ENCODE measurements at regions not wholly inside any gene's neighbourhood (a gene's known extent, or its start where the extent isn't known, plus 50 kb on each side); places are given as distances from the start of the nearest gene placed in this dataset.
A peak's percentile ranks its signal among the peaks of the same experiment; 100 is the strongest.
"Not testable (repeated sequence)": the region's sequence is repeated elsewhere in the genome, so short reads cannot be mapped to it uniquely, and the experiment has no call there.

DNA sequence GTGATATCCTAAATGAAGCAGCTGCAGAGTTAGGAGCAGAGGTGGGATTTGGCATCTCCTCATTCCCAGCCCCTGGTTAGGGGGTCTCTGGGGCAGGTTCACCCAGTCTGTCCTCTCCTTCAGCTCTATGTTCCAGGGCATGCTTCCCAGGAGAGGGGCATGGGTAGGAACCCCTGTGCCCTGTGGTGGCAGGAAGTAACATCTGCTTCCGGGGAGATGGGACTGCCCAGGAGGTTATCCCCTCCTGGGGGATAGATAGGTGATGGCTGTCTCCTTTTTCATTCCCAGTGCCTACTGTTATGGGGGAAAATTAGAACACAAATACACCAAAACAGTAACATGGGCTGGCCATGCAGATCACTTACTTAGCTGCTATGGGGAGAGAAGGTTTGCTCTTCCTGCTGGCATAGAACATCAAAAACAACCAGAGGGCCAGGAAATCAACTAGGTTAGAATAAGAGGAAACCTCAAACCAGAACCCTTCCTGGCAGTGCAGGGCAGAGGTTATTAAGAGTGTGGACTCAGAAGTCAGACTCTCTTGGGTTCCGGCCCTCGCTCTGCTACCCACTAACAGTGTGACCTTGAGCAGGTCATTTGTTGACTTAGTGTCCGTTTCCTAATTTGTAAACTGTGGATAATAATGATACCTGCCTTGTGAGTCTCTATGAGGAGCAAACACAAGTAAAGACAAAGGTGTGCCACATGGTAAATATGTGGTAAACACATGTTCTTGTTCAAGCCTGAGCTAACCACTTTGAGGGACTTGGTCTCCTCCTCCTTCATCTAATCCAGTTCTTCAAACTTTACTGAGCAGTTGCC is 157.8 kb upstream of the JUN start:
- intact Hi-C loops (cut with DNase I), result no loop called here
- WGBS, result 64% methylated on average over 4 of the region's 4 CpGs
- Histone ChIP-seq H3K27me3 (ENCODE audit: control insufficient read depth, insufficient read depth) (no peaks in the 10 kb centered on the region), H3K4me3 (ENCODE audit: low read length) (no peak overlapping the region), H3K4me1 (ENCODE audit: control insufficient read depth, insufficient read depth, low read length) (no peaks in the 10 kb centered on the region), H3K9me3 (ENCODE audit: control insufficient read depth, low read length) (no peaks in the 10 kb centered on the region), H3K27ac (ENCODE audit: low read length) (no peak overlapping the region)
- DNase-seq, result no peak
- ATAC-seq, result peak in 1 of 2 donors; percentile 28

DNA sequence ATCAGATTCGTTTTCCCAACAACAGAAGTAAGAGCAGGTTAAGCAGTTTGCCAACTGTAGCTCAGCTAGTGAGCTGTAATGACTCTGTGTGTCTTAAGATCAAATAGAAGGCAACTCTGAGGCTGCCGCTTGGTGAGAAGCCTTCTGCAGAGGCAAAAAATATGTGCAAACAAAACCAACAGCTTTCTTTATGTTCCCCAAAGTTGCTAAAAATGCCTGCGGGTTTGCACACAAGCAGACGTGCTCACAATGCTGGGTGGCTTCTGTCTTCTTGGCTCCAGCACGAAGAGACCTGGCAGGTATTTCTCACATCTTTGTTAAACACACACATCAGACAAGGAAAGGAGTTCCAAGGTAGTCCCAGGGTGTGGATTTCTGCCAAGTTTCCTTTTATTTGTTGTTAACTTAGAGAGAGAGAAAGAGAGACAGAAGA is 158.9 kb upstream of the JUN start:
- Histone ChIP-seq H3K4me1 (ENCODE audit: control insufficient read depth, insufficient read depth, low read length) (no peaks in the 10 kb centered on the region), H3K4me3 (ENCODE audit: low read length) (no peak overlapping the region), H3K27ac (ENCODE audit: low read length) (no peak overlapping the region), H3K27me3 (ENCODE audit: control insufficient read depth, insufficient read depth) (no peaks in the 10 kb centered on the region), H3K9me3 (ENCODE audit: control insufficient read depth, low read length) (no peaks in the 10 kb centered on the region)
- intact Hi-C loops (cut with DNase I), result no loop called here
- no peak for ATAC-seq
- 73% methylated on average over 5 of the region's 5 CpGs for WGBS
- no peak for DNase-seq

DNA sequence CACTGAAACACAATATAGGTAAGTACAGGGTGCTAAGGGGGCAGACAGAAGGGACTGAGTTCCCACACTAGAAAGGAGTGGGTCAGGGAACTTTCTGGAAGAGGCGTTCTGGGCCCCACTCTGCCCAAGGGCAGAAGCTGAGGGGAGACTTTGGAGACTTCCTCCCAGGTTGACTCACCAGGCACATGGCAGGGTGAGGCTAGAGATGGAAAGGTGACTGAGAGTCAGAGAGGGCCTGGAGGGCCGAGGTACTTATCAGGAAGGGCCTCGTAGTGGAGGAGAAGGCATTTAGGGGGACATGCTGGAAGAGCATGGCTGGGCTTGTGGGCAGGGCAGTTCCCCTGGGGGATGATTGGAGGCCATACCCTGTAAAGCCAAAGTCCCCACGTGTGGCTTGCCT is 159.9 kb upstream of the JUN start:
- intact Hi-C loops (cut with DNase I), result no loop called here
- Histone ChIP-seq H3K27ac (ENCODE audit: low read length) (no peak overlapping the region), H3K4me3 (ENCODE audit: low read length) (no peak overlapping the region), H3K4me1 (ENCODE audit: control insufficient read depth, insufficient read depth, low read length) (no peaks in the 10 kb centered on the region), H3K9me3 (ENCODE audit: control insufficient read depth, low read length) (no peaks in the 10 kb centered on the region), H3K27me3 (ENCODE audit: control insufficient read depth, insufficient read depth) (no peaks in the 10 kb centered on the region)
- DNase-seq (no peak), ATAC-seq (no peak)
- 81% methylated on average over 4 of the region's 4 CpGs for WGBS

DNA sequence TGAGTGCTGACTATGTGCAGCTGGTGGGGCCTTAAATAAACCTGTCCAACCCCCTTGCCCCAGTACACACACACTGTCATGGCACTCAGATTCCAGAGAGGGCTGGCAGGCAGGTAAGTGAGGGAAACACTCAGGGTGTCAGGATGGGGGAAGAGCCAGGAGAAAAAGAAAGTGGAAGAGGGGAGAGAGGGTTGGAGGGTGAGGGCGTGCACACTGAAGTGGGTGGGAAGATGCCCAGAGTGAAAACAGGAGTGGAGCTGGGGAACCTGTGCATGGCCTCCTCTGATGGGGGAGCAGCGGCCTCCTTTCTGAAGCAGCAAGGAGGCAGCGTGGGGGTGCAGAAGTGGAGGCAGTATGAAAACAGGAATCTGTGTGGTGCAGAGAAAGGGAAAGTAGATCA is 160.6 kb upstream of the JUN start:
- DNase-seq (no peak), ATAC-seq (no peak)
- Histone ChIP-seq H3K4me3 (ENCODE audit: low read length) (no peak overlapping the region), H3K9me3 (ENCODE audit: control insufficient read depth, low read length) (no peaks in the 10 kb centered on the region), H3K4me1 (ENCODE audit: control insufficient read depth, insufficient read depth, low read length) (no peaks in the 10 kb centered on the region), H3K27me3 (ENCODE audit: control insufficient read depth, insufficient read depth) (no peaks in the 10 kb centered on the region), H3K27ac (ENCODE audit: low read length) (no peak overlapping the region)
- intact Hi-C loops (cut with DNase I), result no loop called here
- 99% methylated on average over 3 of the region's 3 CpGs for WGBS

DNA sequence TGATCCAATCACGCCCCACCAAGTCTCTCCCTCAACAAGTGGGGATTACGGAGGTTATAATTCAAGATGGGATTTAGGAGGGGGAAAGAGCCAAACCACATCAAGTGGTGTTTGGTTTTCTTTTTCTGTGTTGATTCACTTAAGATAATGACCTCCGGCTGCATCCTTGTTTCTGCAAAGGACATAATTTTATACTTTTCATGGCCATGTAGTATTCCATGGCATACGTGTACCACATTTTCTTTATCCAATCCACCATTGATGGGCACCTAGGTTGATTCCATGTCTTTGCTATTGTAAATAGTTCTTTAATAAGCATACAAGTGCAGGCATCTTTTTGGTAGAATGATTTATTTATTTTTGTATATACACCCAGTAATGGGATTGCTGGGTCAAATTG is 162.5 kb upstream of the JUN start:
- 97% methylated on average over 4 of the region's 4 CpGs for WGBS

DNA sequence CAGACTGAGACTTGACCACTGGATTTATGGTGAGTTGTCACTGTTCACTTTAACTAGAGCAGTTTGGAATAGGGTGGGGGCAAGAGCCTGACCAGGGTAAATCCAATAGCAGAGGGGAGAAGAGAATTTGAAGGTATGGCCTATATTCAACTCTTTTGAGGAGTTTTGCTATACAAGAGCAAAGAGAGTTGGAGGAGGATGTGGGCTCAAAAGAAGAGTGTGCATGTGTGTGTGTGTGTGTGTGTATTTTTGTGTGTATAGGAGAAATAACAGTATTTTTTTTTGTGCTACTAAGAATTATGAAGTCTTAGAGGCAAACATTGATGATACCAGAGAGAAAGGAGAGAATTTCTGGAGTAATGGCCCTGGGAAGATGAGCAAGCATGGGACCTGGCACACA is 164.8 kb upstream of the JUN start:
- ATAC-seq (no peak), DNase-seq (no peak)
- Histone ChIP-seq H3K9me3 (ENCODE audit: control insufficient read depth, low read length) (no peaks in the 10 kb centered on the region), H3K27ac (ENCODE audit: low read length) (no peak overlapping the region), H3K4me3 (ENCODE audit: low read length) (no peak overlapping the region), H3K27me3 (ENCODE audit: control insufficient read depth, insufficient read depth) (no peaks in the 10 kb centered on the region), H3K4me1 (ENCODE audit: control insufficient read depth, insufficient read depth, low read length) (no peaks in the 10 kb centered on the region)
- intact Hi-C loops (cut with DNase I), result no loop called here

More for the DNA sequence above, 162.5 kb upstream of the JUN start:
- no peaks in the 10 kb centered on the region for H3K27me3 ChIP-seq (ENCODE audit: control insufficient read depth, insufficient read depth)
- no peak overlapping the region for H3K27ac ChIP-seq (ENCODE audit: low read length)
- ATAC-seq (no peak), DNase-seq (no peak)
- no peak overlapping the region for H3K4me3 ChIP-seq (ENCODE audit: low read length)
- intact Hi-C loops (cut with DNase I), result no loop called here
- H3K4me1 ChIP-seq (ENCODE audit: control insufficient read depth, insufficient read depth, low read length), result no peaks in the 10 kb centered on the region
- H3K9me3 ChIP-seq (ENCODE audit: control insufficient read depth, low read length), result no peaks in the 10 kb centered on the region

DNA sequence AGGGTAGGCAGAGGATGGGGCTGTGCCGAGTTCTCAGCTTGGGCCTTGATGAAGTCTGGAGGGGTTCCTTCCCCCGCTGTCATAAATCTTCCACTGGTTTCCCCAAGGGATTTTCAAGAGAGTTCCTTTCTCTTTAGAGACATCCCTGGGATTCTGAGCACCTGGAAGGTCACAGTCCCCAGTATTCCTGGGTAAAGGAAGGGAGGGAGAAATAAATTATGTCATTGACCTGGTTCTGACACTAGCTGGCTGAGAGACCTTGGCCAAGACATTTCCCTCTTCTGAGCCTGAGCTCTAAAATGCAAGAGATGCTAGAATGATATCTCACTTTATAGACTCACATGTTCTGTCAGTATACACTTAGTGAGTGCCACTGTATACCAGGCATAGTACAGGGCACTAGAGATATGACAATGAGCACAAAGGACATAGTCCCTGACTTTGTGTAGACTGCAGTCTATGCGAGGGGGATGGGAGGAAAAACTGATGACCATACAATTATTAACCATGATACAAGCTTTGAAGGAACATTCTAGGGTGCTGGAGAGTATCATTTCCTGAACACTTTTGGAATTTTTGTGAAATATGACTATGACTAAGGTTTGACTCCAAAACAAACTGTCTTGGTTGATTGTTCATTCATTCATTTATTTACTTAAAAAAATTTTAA is 165.8 kb upstream of the JUN start:
- H3K27me3 ChIP-seq (ENCODE audit: control insufficient read depth, insufficient read depth), result no peaks in the 10 kb centered on the region
- H3K9me3 ChIP-seq (ENCODE audit: control insufficient read depth, low read length), result no peaks in the 10 kb centered on the region
- H3K4me3 ChIP-seq (ENCODE audit: low read length), result no peak overlapping the region
- no peaks in the 10 kb centered on the region for H3K4me1 ChIP-seq (ENCODE audit: control insufficient read depth, insufficient read depth, low read length)
- H3K27ac ChIP-seq (ENCODE audit: low read length), result no peak overlapping the region
- over 99% methylated on average over 3 of the region's 3 CpGs for WGBS
- DNase-seq (no peak), ATAC-seq (no peak)
- intact Hi-C loops (cut with DNase I), result no loop called here

DNA sequence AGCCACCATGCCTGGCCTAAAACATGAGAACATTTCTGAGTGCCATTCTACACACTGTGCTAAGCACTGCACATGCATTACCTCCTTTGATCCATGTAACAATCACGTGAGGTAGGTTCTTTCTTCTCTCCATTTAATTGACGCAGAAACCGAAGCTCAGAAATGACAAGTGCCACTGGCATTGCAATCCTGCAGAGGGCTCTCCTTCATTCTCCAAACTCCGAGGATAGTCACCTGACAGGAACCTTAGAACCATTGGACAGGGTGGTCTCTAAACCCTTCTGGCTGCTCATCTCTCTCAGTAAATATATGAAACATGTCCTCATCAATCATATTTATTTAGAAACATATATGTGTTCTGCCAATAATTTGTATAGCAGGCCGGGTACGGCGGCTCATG is 167.1 kb upstream of the JUN start:
- intact Hi-C loops (cut with DNase I), result no loop called here
- Histone ChIP-seq H3K27ac (ENCODE audit: low read length) (no peak overlapping the region), H3K27me3 (ENCODE audit: control insufficient read depth, insufficient read depth) (no peaks in the 10 kb centered on the region), H3K4me3 (ENCODE audit: low read length) (no peak overlapping the region), H3K4me1 (ENCODE audit: control insufficient read depth, insufficient read depth, low read length) (no peaks in the 10 kb centered on the region), H3K9me3 (ENCODE audit: control insufficient read depth, low read length) (no peaks in the 10 kb centered on the region)
- DNase-seq (no peak), ATAC-seq (no peak)
- WGBS, result 95% methylated on average over 7 of the region's 7 CpGs

DNA sequence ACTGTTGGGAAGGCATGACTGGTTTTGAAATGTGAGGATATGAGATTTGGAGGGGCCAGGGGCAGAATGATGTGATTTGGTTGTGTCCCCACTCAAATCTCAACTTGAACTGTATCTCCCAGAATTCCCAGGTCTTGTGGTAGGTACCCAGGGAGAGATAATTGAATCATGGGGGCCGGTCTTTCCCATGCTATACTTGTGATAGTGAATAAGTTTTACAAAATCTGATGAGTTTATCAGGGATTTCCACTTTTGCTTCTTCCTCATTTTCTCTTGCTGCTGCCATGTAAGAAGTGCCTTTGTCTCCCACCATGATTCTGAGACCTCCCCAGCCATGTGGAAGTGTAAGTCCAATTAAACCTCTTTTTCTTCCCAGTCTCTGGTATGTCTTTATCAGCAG is 170.1 kb upstream of the JUN start:
- DNase-seq; H3K4me3 ChIP-seq (ENCODE audit: low read length); H3K27ac ChIP-seq (ENCODE audit: low read length); H3K9me3 ChIP-seq (ENCODE audit: control insufficient read depth, low read length); ATAC-seq; H3K4me1 ChIP-seq (ENCODE audit: control insufficient read depth, insufficient read depth, low read length); H3K27me3 ChIP-seq (ENCODE audit: control insufficient read depth, insufficient read depth); intact Hi-C loops (cut with DNase I): not testable (repeated sequence)
- 98% methylated on average over 1 of the region's 1 CpG for WGBS

DNA sequence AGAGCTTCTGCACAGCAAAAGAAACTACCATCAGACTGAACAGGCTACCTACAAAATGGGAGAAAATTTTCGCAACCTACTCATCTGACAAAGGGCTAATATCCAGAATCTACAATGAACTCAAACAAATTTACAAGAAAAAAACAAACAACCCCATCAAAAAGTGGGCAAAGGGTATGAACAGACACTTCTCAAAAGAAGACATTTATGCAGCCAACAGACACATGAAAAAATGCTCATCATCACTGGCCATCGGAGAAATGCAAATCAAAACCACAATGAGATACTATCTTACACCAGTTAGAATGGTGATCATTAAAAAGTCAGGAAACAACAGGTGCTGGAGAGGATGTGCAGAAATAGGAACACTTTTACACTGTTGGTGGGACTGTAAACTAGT is 179.4 kb upstream of the JUN start:
- H3K4me3 ChIP-seq (ENCODE audit: low read length); DNase-seq; H3K9me3 ChIP-seq (ENCODE audit: control insufficient read depth, low read length); intact Hi-C loops (cut with DNase I); H3K27me3 ChIP-seq (ENCODE audit: control insufficient read depth, insufficient read depth); H3K4me1 ChIP-seq (ENCODE audit: control insufficient read depth, insufficient read depth, low read length); ATAC-seq; H3K27ac ChIP-seq (ENCODE audit: low read length): not testable (repeated sequence)
- WGBS, result 93% methylated on average over 2 of the region's 2 CpGs

DNA sequence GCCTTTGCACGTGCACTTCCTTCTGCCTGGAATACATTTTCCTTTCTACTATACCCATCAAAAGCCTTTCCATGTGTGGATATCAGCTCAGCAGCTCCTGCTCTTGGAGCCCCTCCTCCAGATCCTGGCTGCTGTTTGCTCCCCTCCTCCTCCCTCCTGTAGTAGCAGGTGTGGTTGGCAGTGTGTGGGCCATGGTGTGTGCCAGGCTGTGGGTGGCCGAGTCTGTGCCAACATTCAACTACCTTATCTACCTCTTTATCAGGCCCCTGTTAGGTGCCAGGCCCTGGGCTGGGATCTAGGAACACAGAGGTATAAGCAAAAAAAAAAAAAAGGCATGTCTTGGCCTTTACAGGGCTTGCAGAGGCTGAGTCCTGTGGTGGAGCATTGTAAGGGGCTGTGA is 180.6 kb upstream of the JUN start:
- no peak overlapping the region for H3K4me3 ChIP-seq (ENCODE audit: low read length)
- no peaks in the 10 kb centered on the region for H3K27me3 ChIP-seq (ENCODE audit: control insufficient read depth, insufficient read depth)
- intact Hi-C loops (cut with DNase I), result no loop called here
- peaks cover 8% of the 10 kb centered on the region for H3K4me1 ChIP-seq (ENCODE audit: control insufficient read depth, insufficient read depth, low read length)
- no peak for DNase-seq
- no peaks in the 10 kb centered on the region for H3K9me3 ChIP-seq (ENCODE audit: control insufficient read depth, low read length)
- ATAC-seq, result no peak
- no peak overlapping the region for H3K27ac ChIP-seq (ENCODE audit: low read length)
- WGBS, result 79% methylated on average over 2 of the region's 2 CpGs

Measured in right cardiac atrium (tissue), 5 donors.